ENCODE measurements at regions not wholly inside any gene's neighbourhood (a gene's known extent, or its start where the extent isn't known, plus 50 kb on each side); places are given as distances from the start of the nearest gene placed in this dataset.
A peak's percentile ranks its signal among the peaks of the same experiment; 100 is the strongest.

GRCh38 chr20:48456366-48457192 lies 371.2 kb downstream of the PREX1 start:
- Histone ChIP-seq H3K27me3 (replicated peaks in 1 of 2; ENCODE audit: control insufficient read depth in 2 of 2, insufficient read depth in 2 of 2, low read length in 1 of 2) (peaks cover 0 to 7% of the 10 kb centered on the region in 2 experiments; a peak in 1 of 4 replicates), H3K36me3 (ENCODE audit: control insufficient read depth in 2 of 2, insufficient read depth in 2 of 2, low read length in 1 of 2) (no peaks in the 10 kb centered on the region), H2AFZ (ENCODE audit: control insufficient read depth, low read depth, low read length) (no peak overlapping the region; the same call in 1 of the 2 replicates), H3K79me2 (ENCODE audit: control insufficient read depth, insufficient read depth, low read length) (no peaks in the 10 kb centered on the region), H3K4me1 (ENCODE audit: control insufficient read depth, insufficient read depth, low read length) (peaks cover 28% of the 10 kb centered on the region), H3K4me3 (no peak overlapping the region), H3K27ac (ENCODE audit: control insufficient read depth, insufficient read depth) (no peak overlapping the region), H3K9me3 (replicated peaks; ENCODE audit: control insufficient read depth, insufficient read depth, low read length) (no peaks in the 10 kb centered on the region), H4K20me1 (ENCODE audit: control insufficient read depth, insufficient read depth) (no peaks in the 10 kb centered on the region), H3K4me2 (ENCODE audit: control insufficient read depth, insufficient read depth) (no peak overlapping the region), H3K9ac (ENCODE audit: control insufficient read depth, insufficient read depth, low read length) (no peak overlapping the region)
- FAIRE-seq: no peak
- POLR2A ChIA-PET: no interaction called here
- RAD21 ChIA-PET (ENCODE audit: unreplicated experiment): no interaction called here
- CTCF ChIA-PET: no interaction called here
- in situ Hi-C loops (cut with MboI): no loop called here
- no TSS peak for BruUV-seq (replicated peaks)
- SMC1A ChIA-PET (ENCODE audit: uncharacterized antibody, unreplicated experiment): no interaction called here
- peak; percentile 90 for ATAC-seq
- 32% methylated on average over 8 of the region's 8 CpGs for WGBS (ENCODE audit: insufficient coverage, insufficient replicate concordance, low lambda C conversion rate, missing lambda C conversion rate)
- intact Hi-C loops (cut with micrococcal nuclease; ENCODE audit: unreplicated experiment): no loop called here
- peak; percentile 37 for DNase-seq (ENCODE audit: low read depth, low spot score)
- peak; percentile 88 for TF ChIP-seq BCL3 (IDR thresholded peaks at IDR 0.05; ENCODE audit: borderline replicate concordance, insufficient read depth, low read depth, low read length, poor library complexity, severe bottlenecking)
- peak; percentile 62; the same call in 1 of the 2 replicates for TF ChIP-seq PAX5 (IDR thresholded peaks at IDR 0.05; ENCODE audit: borderline replicate concordance, low read depth, low read length)
- peak; percentile 48; the same call in 1 of the 2 replicates for TF ChIP-seq CREM (IDR thresholded peaks at IDR 0.05; ENCODE audit: low read depth)
- no peak for TF ChIP-seq DPF2 (IDR thresholded peaks at IDR 0.05)
- TF ChIP-seq POU2F2 (IDR thresholded peaks at IDR 0.05; ENCODE audit: borderline replicate concordance, low read depth, low read length): peak; percentile 39; the same call in 1 of the 3 replicates
- peak; percentile 79 for TF ChIP-seq BCL11A (IDR thresholded peaks at IDR 0.05; ENCODE audit: low read depth, low read length)
- peak; percentile 60; the same call in 1 of the 2 replicates for TF ChIP-seq TCF12 (IDR thresholded peaks at IDR 0.05; ENCODE audit: low read depth, low read length)
- TF ChIP-seq ATF7 (IDR thresholded peaks at IDR 0.05; ENCODE audit: low read depth): peak; percentile 73
- no peak for TF ChIP-seq REST (IDR thresholded peaks at IDR 0.05; ENCODE audit: low read depth, low read length)
- TF ChIP-seq GATAD2B (conservative IDR thresholded peaks at IDR 0.05; ENCODE audit: low read depth): peak; percentile 33
- no peak for TF ChIP-seq RBBP5 (conservative IDR thresholded peaks at IDR 0.05)
- peak; percentile 87 for TF ChIP-seq JUNB (IDR thresholded peaks at IDR 0.05)
- peak; percentile 43 for TF ChIP-seq IKZF1 (conservative IDR thresholded peaks at IDR 0.05)
- TF ChIP-seq FOXM1 (IDR thresholded peaks at IDR 0.05; ENCODE audit: low read depth, low read length): peak; percentile 73; the same call in 1 of the 2 replicates
- TF ChIP-seq RAD21 (IDR thresholded peaks at IDR 0.05; ENCODE audit: insufficient read depth, low read depth, low read length): peak; percentile 22; the same call in 1 of the 2 replicates
- no peak for TF ChIP-seq EP300 (IDR thresholded peaks at IDR 0.05; ENCODE audit: borderline replicate concordance in 1 of 2, control insufficient read depth in 1 of 2, low read depth in 2 of 2, low read length in 2 of 2)
- no peak for TF ChIP-seq HSF1 (IDR thresholded peaks at IDR 0.05; ENCODE audit: low read depth, low read length)
- no peak for TF ChIP-seq KAT2A (conservative IDR thresholded peaks at IDR 0.05; ENCODE audit: control insufficient read depth, low read depth, low read length)
- peak; percentile 44; the same call in 1 of the 2 replicates for TF ChIP-seq MTA2 (IDR thresholded peaks at IDR 0.05; ENCODE audit: low read depth)
